ENCODE measurements at regions not wholly inside any gene's neighbourhood (a gene's known extent, or its start where the extent isn't known, plus 50 kb on each side); places are given as distances from the start of the nearest gene placed in this dataset.

GRCh38 chr2:8389431-8390108 is 292.3 kb upstream of the ID2 start:
- DNase-seq = no peak
- Mint-ChIP-seq H3K4me1 (ENCODE audit: low read depth, unreplicated experiment) (peaks cover 2% of the 10 kb centered on the region), H3K9me3 (ENCODE audit: unreplicated experiment) (no peaks in the 10 kb centered on the region), H3K27ac (ENCODE audit: unreplicated experiment) (no peak overlapping the region), H3K4me3 (ENCODE audit: unreplicated experiment) (no peak overlapping the region), H3K36me3 (ENCODE audit: unreplicated experiment) (no peaks in the 10 kb centered on the region), H3K27me3 (ENCODE audit: unreplicated experiment) (peaks cover 3% of the 10 kb centered on the region)
- TF ChIP-seq, protein P1, sequence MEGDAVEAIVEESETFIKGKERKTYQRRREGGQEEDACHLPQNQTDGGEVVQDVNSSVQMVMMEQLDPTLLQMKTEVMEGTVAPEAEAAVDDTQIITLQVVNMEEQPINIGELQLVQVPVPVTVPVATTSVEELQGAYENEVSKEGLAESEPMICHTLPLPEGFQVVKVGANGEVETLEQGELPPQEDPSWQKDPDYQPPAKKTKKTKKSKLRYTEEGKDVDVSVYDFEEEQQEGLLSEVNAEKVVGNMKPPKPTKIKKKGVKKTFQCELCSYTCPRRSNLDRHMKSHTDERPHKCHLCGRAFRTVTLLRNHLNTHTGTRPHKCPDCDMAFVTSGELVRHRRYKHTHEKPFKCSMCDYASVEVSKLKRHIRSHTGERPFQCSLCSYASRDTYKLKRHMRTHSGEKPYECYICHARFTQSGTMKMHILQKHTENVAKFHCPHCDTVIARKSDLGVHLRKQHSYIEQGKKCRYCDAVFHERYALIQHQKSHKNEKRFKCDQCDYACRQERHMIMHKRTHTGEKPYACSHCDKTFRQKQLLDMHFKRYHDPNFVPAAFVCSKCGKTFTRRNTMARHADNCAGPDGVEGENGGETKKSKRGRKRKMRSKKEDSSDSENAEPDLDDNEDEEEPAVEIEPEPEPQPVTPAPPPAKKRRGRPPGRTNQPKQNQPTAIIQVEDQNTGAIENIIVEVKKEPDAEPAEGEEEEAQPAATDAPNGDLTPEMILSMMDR (IDR thresholded peaks at IDR 0.05; ENCODE audit: partially characterized antibody, unreplicated experiment) = no peak

DNA sequence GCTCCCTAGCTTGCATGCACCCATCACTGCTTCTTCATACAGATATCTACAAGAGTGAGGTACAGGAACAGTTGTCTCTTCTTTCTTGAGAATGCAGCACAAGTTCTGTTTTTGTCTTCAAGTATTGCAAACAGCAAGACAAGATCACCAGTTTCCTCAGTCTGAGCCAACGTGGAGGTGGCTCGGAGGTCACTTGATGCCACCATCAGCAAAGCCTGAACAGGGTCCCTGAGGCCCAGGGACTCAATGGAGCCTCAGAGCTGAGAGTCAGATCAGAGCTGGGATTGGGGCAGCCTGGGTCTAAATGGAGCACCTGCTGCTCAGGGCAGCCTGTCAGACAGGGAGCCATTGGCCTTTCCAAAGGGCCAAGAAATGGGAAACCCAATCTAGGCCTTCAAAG is 290.7 kb upstream of the ID2 start:
- Mint-ChIP-seq H3K27ac (ENCODE audit: unreplicated experiment) (no peak overlapping the region), H3K36me3 (ENCODE audit: unreplicated experiment) (no peaks in the 10 kb centered on the region), H3K4me3 (ENCODE audit: unreplicated experiment) (no peak overlapping the region), H3K4me1 (ENCODE audit: low read depth, unreplicated experiment) (peaks cover 2% of the 10 kb centered on the region), H3K27me3 (ENCODE audit: unreplicated experiment) (no peaks in the 10 kb centered on the region), H3K9me3 (ENCODE audit: unreplicated experiment) (no peaks in the 10 kb centered on the region)
- TF ChIP-seq, protein P1 (IDR thresholded peaks at IDR 0.05; ENCODE audit: partially characterized antibody, unreplicated experiment) = no peak
- DNase-seq = no peak

GRCh38 chr2:8391584-8391983 is 290.3 kb upstream of the ID2 start:
- H3K4me1 Mint-ChIP-seq (ENCODE audit: low read depth, unreplicated experiment) = peaks cover 2% of the 10 kb centered on the region
- no peaks in the 10 kb centered on the region for H3K9me3 Mint-ChIP-seq (ENCODE audit: unreplicated experiment)
- no peak for DNase-seq
- TF ChIP-seq, protein P1 (IDR thresholded peaks at IDR 0.05; ENCODE audit: partially characterized antibody, unreplicated experiment) = no peak
- no peaks in the 10 kb centered on the region for H3K27me3 Mint-ChIP-seq (ENCODE audit: unreplicated experiment)
- H3K27ac Mint-ChIP-seq (ENCODE audit: unreplicated experiment) = no peak overlapping the region
- H3K36me3 Mint-ChIP-seq (ENCODE audit: unreplicated experiment) = no peaks in the 10 kb centered on the region
- no peak overlapping the region for H3K4me3 Mint-ChIP-seq (ENCODE audit: unreplicated experiment)

GRCh38 chr2:8392098-8392866 is 289.6 kb upstream of the ID2 start:
- Mint-ChIP-seq H3K36me3 (ENCODE audit: unreplicated experiment) (no peaks in the 10 kb centered on the region), H3K4me1 (ENCODE audit: low read depth, unreplicated experiment) (peaks cover 2% of the 10 kb centered on the region), H3K9me3 (ENCODE audit: unreplicated experiment) (peaks cover 1% of the 10 kb centered on the region), H3K27ac (ENCODE audit: unreplicated experiment) (peak overlapping the region; percentile 52), H3K4me3 (ENCODE audit: unreplicated experiment) (no peak overlapping the region), H3K27me3 (ENCODE audit: unreplicated experiment) (no peaks in the 10 kb centered on the region)
- TF ChIP-seq, protein P1 (IDR thresholded peaks at IDR 0.05; ENCODE audit: partially characterized antibody, unreplicated experiment) = no peak
- no peak for DNase-seq

GRCh38 chr2:8393506-8393905 is 288.4 kb upstream of the ID2 start:
- Mint-ChIP-seq H3K9me3 (ENCODE audit: unreplicated experiment) (peaks cover 1% of the 10 kb centered on the region), H3K36me3 (ENCODE audit: unreplicated experiment) (no peaks in the 10 kb centered on the region), H3K4me1 (ENCODE audit: low read depth, unreplicated experiment) (peaks cover 2% of the 10 kb centered on the region), H3K27me3 (ENCODE audit: unreplicated experiment) (no peaks in the 10 kb centered on the region), H3K27ac (ENCODE audit: unreplicated experiment) (no peak overlapping the region), H3K4me3 (ENCODE audit: unreplicated experiment) (no peak overlapping the region)
- TF ChIP-seq, protein P1 (IDR thresholded peaks at IDR 0.05; ENCODE audit: partially characterized antibody, unreplicated experiment) = no peak
- no peak for DNase-seq
